ENCODE measurements at regions not wholly inside any gene's neighbourhood (a gene's known extent, or its start where the extent isn't known, plus 50 kb on each side); places are given as distances from the start of the nearest gene placed in this dataset.

- H3K9ac ChIP-seq (ENCODE audit: low read length) = no peak overlapping the region
- Mint-ChIP-seq H3K4me1 (no peaks in the 10 kb centered on the region), H3K4me3 (no peak overlapping the region), H3K9me3 (ENCODE audit: insufficient read depth) (no peaks in the 10 kb centered on the region), H3K27me3 (peaks cover 4% of the 10 kb centered on the region), H3K27ac (no peak overlapping the region)
- ChIA-PET POLR2A (no interaction called here), CTCF (no interaction called here)
- no peaks in the 10 kb centered on the region for H3K9me3 ChIP-seq (ENCODE audit: control extremely low read depth in 1 of 3, control insufficient read depth in 2 of 3, insufficient read depth in 1 of 3, low read length in 2 of 3)
- TF ChIP-seq CTCF (IDR thresholded peaks at IDR 0.05) = no peak
- TF ChIP-seq EZH2 (IDR thresholded peaks at IDR 0.05; ENCODE audit: borderline replicate concordance, insufficient read depth, low read depth, low read length, poor library complexity, severe bottlenecking) = no peak
- no peak overlapping the region for H3K27ac ChIP-seq (ENCODE audit: low read length in 2 of 2)
- no peak overlapping the region for H3K4me3 ChIP-seq (ENCODE audit: control extremely low read depth in 1 of 5, extremely low read depth in 1 of 5, insufficient read depth in 1 of 5, low read depth in 2 of 5, low read length in 4 of 5)
- no peak overlapping the region for H3K4me2 ChIP-seq (replicated peaks; ENCODE audit: low read depth, low read length, poor library complexity, severe bottlenecking)
- no peaks in the 10 kb centered on the region for H3K4me1 ChIP-seq (ENCODE audit: control insufficient read depth in 2 of 2, insufficient read depth in 2 of 2, low read length in 2 of 2)
- no peaks in the 10 kb centered on the region for H4K20me1 ChIP-seq (ENCODE audit: control insufficient read depth, insufficient read depth, low read length, poor library complexity, severe bottlenecking)
- H2AFZ ChIP-seq (ENCODE audit: insufficient read depth, low read depth, low read length, poor library complexity, severe bottlenecking) = no peak overlapping the region
- H3K36me3 ChIP-seq (replicated peaks in 1 of 2; ENCODE audit: control extremely low read depth in 1 of 2, control insufficient read depth in 1 of 2, extremely low read depth in 1 of 2, insufficient read depth in 2 of 2, low read length in 1 of 2) = no peaks in the 10 kb centered on the region
- peaks cover 0 to 6% (median 0%) of the 10 kb centered on the region in 4 experiments for H3K27me3 ChIP-seq (replicated peaks in 1 of 4; ENCODE audit: control extremely low read depth in 1 of 4, control insufficient read depth in 3 of 4, insufficient read depth in 4 of 4, low read length in 3 of 4)
- intact Hi-C loops (cut with micrococcal nuclease) = no loop called here
- DNase-seq = no peak
- no peak for ATAC-seq (ENCODE audit: low read depth)
- no peaks in the 10 kb centered on the region for H3K79me2 ChIP-seq (ENCODE audit: control insufficient read depth, insufficient read depth, low read length)
Observed at GRCh38 chr11:19661827-19662226, 50.8 kb upstream of the NAV2 start.

GRCh38 chr11:19660076-19660475, 52.6 kb upstream of the NAV2 start:
- DNase-seq (no peak), ATAC-seq (ENCODE audit: low read depth) (no peak)
- ChIA-PET CTCF (no interaction called here), POLR2A (no interaction called here)
- Histone ChIP-seq H3K4me2 (replicated peaks; ENCODE audit: low read depth, low read length, poor library complexity, severe bottlenecking) (no peak overlapping the region), H4K20me1 (ENCODE audit: control insufficient read depth, insufficient read depth, low read length, poor library complexity, severe bottlenecking) (no peaks in the 10 kb centered on the region), H3K4me1 (ENCODE audit: control insufficient read depth in 2 of 2, insufficient read depth in 2 of 2, low read length in 2 of 2) (no peaks in the 10 kb centered on the region), H3K9ac (ENCODE audit: low read length) (no peak overlapping the region), H3K27me3 (replicated peaks in 1 of 4; ENCODE audit: control extremely low read depth in 1 of 4, control insufficient read depth in 3 of 4, insufficient read depth in 4 of 4, low read length in 3 of 4) (peaks cover 0 to 3% (median 0%) of the 10 kb centered on the region in 4 experiments), H3K9me3 (ENCODE audit: control extremely low read depth in 1 of 3, control insufficient read depth in 2 of 3, insufficient read depth in 1 of 3, low read length in 2 of 3) (no peaks in the 10 kb centered on the region), H3K27ac (ENCODE audit: low read length in 2 of 2) (no peak overlapping the region), H2AFZ (ENCODE audit: insufficient read depth, low read depth, low read length, poor library complexity, severe bottlenecking) (no peak overlapping the region), H3K4me3 (ENCODE audit: control extremely low read depth in 1 of 5, extremely low read depth in 1 of 5, insufficient read depth in 1 of 5, low read depth in 2 of 5, low read length in 4 of 5) (no peak overlapping the region), H3K36me3 (replicated peaks in 1 of 2; ENCODE audit: control extremely low read depth in 1 of 2, control insufficient read depth in 1 of 2, extremely low read depth in 1 of 2, insufficient read depth in 2 of 2, low read length in 1 of 2) (no peaks in the 10 kb centered on the region), H3K79me2 (ENCODE audit: control insufficient read depth, insufficient read depth, low read length) (no peaks in the 10 kb centered on the region)
- TF ChIP-seq EZH2 (IDR thresholded peaks at IDR 0.05; ENCODE audit: borderline replicate concordance, insufficient read depth, low read depth, low read length, poor library complexity, severe bottlenecking) = no peak
- no peak for TF ChIP-seq CTCF (IDR thresholded peaks at IDR 0.05)
- intact Hi-C loops (cut with micrococcal nuclease) = no loop called here
- Mint-ChIP-seq H3K4me1 (no peaks in the 10 kb centered on the region), H3K27ac (no peak overlapping the region), H3K4me3 (no peak overlapping the region), H3K27me3 (peaks cover 4% of the 10 kb centered on the region), H3K9me3 (ENCODE audit: insufficient read depth) (no peaks in the 10 kb centered on the region)
- WGBS (ENCODE audit: insufficient coverage) = 64% methylated on average over 4 of the region's 5 CpGs

All from B cell (primary cell).